ENCODE measurements at regions not wholly inside any gene's neighbourhood (a gene's known extent, or its start where the extent isn't known, plus 50 kb on each side); places are given as distances from the start of the nearest gene placed in this dataset.

DNA sequence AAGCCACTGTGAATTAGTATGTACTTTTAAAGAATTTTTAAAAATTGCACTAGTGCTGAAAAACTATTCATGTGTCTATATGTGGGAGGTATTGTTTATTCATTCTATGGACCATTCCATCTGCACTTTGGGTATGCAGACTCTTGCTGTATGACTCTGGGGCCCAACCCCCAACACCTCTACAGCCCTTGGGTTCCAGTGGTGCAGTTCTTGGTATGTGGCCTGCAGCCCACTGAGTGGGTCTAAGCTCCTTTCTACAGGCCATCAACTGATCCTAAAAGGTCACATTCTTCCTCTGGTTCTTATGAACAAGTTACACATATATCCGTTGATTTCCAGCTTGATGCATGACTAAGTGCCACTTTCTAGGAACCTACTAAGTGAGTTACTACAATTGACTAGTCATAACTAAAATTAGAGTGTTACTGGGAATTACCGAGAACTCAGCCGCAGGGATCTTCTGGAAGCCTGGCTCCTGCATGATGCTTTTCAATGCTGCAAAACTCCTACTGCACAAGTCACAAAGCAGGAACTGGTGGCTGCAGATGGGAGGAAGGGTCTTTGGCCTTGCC lies 62.4 kb upstream of the MED13L start:
- TF ChIP-seq, protein P1, sequence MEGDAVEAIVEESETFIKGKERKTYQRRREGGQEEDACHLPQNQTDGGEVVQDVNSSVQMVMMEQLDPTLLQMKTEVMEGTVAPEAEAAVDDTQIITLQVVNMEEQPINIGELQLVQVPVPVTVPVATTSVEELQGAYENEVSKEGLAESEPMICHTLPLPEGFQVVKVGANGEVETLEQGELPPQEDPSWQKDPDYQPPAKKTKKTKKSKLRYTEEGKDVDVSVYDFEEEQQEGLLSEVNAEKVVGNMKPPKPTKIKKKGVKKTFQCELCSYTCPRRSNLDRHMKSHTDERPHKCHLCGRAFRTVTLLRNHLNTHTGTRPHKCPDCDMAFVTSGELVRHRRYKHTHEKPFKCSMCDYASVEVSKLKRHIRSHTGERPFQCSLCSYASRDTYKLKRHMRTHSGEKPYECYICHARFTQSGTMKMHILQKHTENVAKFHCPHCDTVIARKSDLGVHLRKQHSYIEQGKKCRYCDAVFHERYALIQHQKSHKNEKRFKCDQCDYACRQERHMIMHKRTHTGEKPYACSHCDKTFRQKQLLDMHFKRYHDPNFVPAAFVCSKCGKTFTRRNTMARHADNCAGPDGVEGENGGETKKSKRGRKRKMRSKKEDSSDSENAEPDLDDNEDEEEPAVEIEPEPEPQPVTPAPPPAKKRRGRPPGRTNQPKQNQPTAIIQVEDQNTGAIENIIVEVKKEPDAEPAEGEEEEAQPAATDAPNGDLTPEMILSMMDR (IDR thresholded peaks at IDR 0.05; ENCODE audit: poor library complexity), result no peak
- no peak for TF ChIP-seq EZH2 (IDR thresholded peaks at IDR 0.05; ENCODE audit: borderline replicate concordance)
- no peak for TF ChIP-seq EZH2phosphoT487 (IDR thresholded peaks at IDR 0.05; ENCODE audit: low read depth, severe bottlenecking, unreplicated experiment)

Measured in hepatocyte (in vitro differentiated cells).